Gastrocnemius medialis (tissue), 4 donors: ENCODE measurements at regions not wholly inside any gene's neighbourhood (a gene's known extent, or its start where the extent isn't known, plus 50 kb on each side); places are given as distances from the start of the nearest gene placed in this dataset.
"Not testable (repeated sequence)": the region's sequence is repeated elsewhere in the genome, so short reads cannot be mapped to it uniquely, and the experiment has no call there.

Experiments
- POLR2A ChIP-seq, 2 donors: fragments of 450-650 bp; IDR thresholded peaks; one replicate each; pipeline ENCODE4 v1.6.1; 2017; ENCODE audit warnings: antibody characterized with exemption in 2 of 2, mild to moderate bottlenecking in 2 of 2, moderate library complexity in 2 of 2
- TF ChIP-seq, protein P1 (sequence below), 5 experiments: fragments of 450-650 bp in 3 of 5; fragments of 200-600 bp in 2 of 5; sonication (generic) in 2 of 5; IDR thresholded peaks in 4 of 5; conservative IDR thresholded peaks in 1 of 5; 1 replicate in 4 of 5; 2 replicates in 1 of 5; pipeline ENCODE4 v1.5.1; 2016 to 2019; ENCODE audit warnings: antibody characterized with exemption in 5 of 5, mild to moderate bottlenecking in 3 of 5, moderate library complexity in 3 of 5

DNA sequence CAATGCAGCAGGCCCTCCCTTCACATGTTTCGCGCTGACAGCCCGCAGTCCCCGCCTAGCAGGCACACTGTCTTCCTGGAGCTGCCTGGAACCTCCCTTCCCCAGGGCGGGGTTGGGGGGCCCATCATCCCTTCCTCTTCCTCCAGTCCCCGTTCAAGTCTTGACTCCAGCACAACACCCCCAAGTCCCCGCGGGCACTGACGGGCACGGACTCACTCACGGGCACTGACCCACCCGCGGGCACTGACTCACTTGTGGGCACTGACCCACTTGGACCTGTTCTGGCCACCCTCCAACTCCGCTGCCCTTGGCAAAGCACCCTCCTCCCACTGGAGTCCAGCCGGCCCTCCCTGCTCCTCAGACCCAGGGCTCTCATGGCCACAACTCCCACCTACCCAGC, 5376.7 kb upstream of the TPTE start:
- TF ChIP-seq, protein P1, sequence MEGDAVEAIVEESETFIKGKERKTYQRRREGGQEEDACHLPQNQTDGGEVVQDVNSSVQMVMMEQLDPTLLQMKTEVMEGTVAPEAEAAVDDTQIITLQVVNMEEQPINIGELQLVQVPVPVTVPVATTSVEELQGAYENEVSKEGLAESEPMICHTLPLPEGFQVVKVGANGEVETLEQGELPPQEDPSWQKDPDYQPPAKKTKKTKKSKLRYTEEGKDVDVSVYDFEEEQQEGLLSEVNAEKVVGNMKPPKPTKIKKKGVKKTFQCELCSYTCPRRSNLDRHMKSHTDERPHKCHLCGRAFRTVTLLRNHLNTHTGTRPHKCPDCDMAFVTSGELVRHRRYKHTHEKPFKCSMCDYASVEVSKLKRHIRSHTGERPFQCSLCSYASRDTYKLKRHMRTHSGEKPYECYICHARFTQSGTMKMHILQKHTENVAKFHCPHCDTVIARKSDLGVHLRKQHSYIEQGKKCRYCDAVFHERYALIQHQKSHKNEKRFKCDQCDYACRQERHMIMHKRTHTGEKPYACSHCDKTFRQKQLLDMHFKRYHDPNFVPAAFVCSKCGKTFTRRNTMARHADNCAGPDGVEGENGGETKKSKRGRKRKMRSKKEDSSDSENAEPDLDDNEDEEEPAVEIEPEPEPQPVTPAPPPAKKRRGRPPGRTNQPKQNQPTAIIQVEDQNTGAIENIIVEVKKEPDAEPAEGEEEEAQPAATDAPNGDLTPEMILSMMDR (IDR thresholded peaks at IDR 0.05 in 4 of 5, conservative IDR thresholded peaks at IDR 0.05 in 1 of 5), result not testable (repeated sequence)
- not testable (repeated sequence) for TF ChIP-seq POLR2A (IDR thresholded peaks at IDR 0.05)
